WTC11 (cell line): ENCODE measurements at regions not wholly inside any gene's neighbourhood (a gene's known extent, or its start where the extent isn't known, plus 50 kb on each side); places are given as distances from the start of the nearest gene placed in this dataset.

Experiments used
- ATAC-seq: fragments of 200-7000 bp; cut with Tn5 transposase; 2 replicates; pipeline ENCODE4 v1.10.0; 2021; ENCODE audit warnings: mild to moderate bottlenecking, moderate library complexity
- CTCF ChIA-PET: fragments of 300-600 bp; sonication (Branson Sonifier 250); formaldehyde crosslinking; loops from one replicate; lab custom pipeline; 2021; ENCODE audit warnings: antibody characterized with exemption; lab: Charles Lee
- POLR2A ChIA-PET: fragments of 350-600 bp; sonication (Branson Sonifier 250); formaldehyde crosslinking; loops from one replicate; lab custom pipeline; 2021; ENCODE audit warnings: antibody characterized with exemption; lab: Charles Lee
- DNase-seq: peaks from one replicate; pipeline ENCODE4 v3.0.0; 2021; ENCODE audit warnings: low spot score
- H3K27ac Mint-ChIP-seq: 2 replicates; pipeline ENCODE4 v1.8.0; 2021; ENCODE audit warnings: mixed read lengths
- H3K27me3 Mint-ChIP-seq: 2 replicates; pipeline ENCODE4 v1.8.0; 2021; ENCODE audit warnings: low read depth, mild to moderate bottlenecking, moderate library complexity, mixed read lengths
- H3K36me3 Mint-ChIP-seq: 2 replicates; pipeline ENCODE4 v1.8.0; 2021; ENCODE audit warnings: mixed read lengths
- H3K4me1 Mint-ChIP-seq: 2 replicates; pipeline ENCODE4 v1.8.0; 2022; ENCODE audit warnings: mixed read lengths
- H3K4me3 Mint-ChIP-seq: 2 replicates; pipeline ENCODE4 v1.8.0; 2021; ENCODE audit warnings: mild to moderate bottlenecking, moderate library complexity, mixed read lengths
- H3K9me3 Mint-ChIP-seq: 2 replicates; pipeline ENCODE4 v1.8.0; 2021; ENCODE audit warnings: mixed read lengths
- FOXK1 ChIP-seq: sonication (generic); formaldehyde crosslinking; IDR thresholded peaks from 2 replicates; pipeline ENCODE4 v1.8.0; 2022; ENCODE audit warnings: mild to moderate bottlenecking, moderate library complexity, missing genetic modification reagents
- MYBL2 ChIP-seq: sonication (generic); formaldehyde crosslinking; IDR thresholded peaks from 2 replicates; pipeline ENCODE4 v1.8.1; 2023; ENCODE audit warnings: mild to moderate bottlenecking, moderate library complexity, missing genetic modification reagents
- NFATC4 ChIP-seq: fragments of 250-450 bp; sonication (Bioruptor Pico); IDR thresholded peaks from 2 replicates; pipeline ENCODE4 v1.9.0; 2021; ENCODE audit warnings: mild to moderate bottlenecking
- TCF7 ChIP-seq: sonication (generic); formaldehyde crosslinking; IDR thresholded peaks from 2 replicates; pipeline ENCODE4 v1.8.0; 2022; ENCODE audit warnings: mild to moderate bottlenecking, low read depth, missing genetic modification reagents, moderate library complexity
- ZBTB21 ChIP-seq: sonication (generic); formaldehyde crosslinking; IDR thresholded peaks from 2 replicates; pipeline ENCODE4 v1.8.1; 2023; ENCODE audit warnings: mild to moderate bottlenecking, missing genetic modification reagents, borderline replicate concordance
- ZNF263 ChIP-seq: sonication (generic); formaldehyde crosslinking; IDR thresholded peaks from 2 replicates; pipeline ENCODE4 v1.8.1; 2022; ENCODE audit warnings: low read depth, mild to moderate bottlenecking, moderate library complexity, missing genetic modification reagents
- TF ChIP-seq, protein P1 (sequence below): sonication (generic); formaldehyde crosslinking; IDR thresholded peaks from 2 replicates; pipeline ENCODE4 v1.8.0; 2023; ENCODE audit warnings: missing genetic modification reagents, mild to moderate bottlenecking, borderline replicate concordance
- TF ChIP-seq, protein P2 (sequence below): sonication (generic); formaldehyde crosslinking; IDR thresholded peaks from 2 replicates; pipeline ENCODE4 v1.8.1; 2023; ENCODE audit warnings: mild to moderate bottlenecking, missing genetic modification reagents
- TF ChIP-seq, protein P3 (sequence below): sonication (generic); formaldehyde crosslinking; IDR thresholded peaks from 2 replicates; pipeline ENCODE4 v1.8.0; 2022; ENCODE audit warnings: mild to moderate bottlenecking, missing genetic modification reagents
- TF ChIP-seq, protein P4 (sequence below): sonication (generic); formaldehyde crosslinking; IDR thresholded peaks from 2 replicates; pipeline ENCODE4 v1.8.0; 2023; ENCODE audit warnings: missing genetic modification reagents
- TF ChIP-seq, protein P5 (sequence below): sonication (generic); formaldehyde crosslinking; IDR thresholded peaks from 2 replicates; pipeline ENCODE4 v1.8.1; 2022; ENCODE audit warnings: mild to moderate bottlenecking, moderate library complexity, missing genetic modification reagents
- TF ChIP-seq, protein P6 (sequence below): fragments of 250-450 bp; sonication (Bioruptor Pico); conservative IDR thresholded peaks from 2 replicates; pipeline ENCODE4 v1.9.0; 2021; ENCODE audit warnings: mild to moderate bottlenecking
- TF ChIP-seq, protein P7 (sequence below): fragments of 250-450 bp; sonication (Bioruptor Pico); IDR thresholded peaks from 2 replicates; pipeline ENCODE4 v1.9.0; 2021; ENCODE audit warnings: moderate library complexity, mild to moderate bottlenecking, inconsistent platforms, borderline replicate concordance
- TF ChIP-seq, protein P8 (sequence below): sonication (generic); formaldehyde crosslinking; IDR thresholded peaks from 2 replicates; pipeline ENCODE4 v1.8.0; 2022; ENCODE audit warnings: missing genetic modification reagents

DNA sequence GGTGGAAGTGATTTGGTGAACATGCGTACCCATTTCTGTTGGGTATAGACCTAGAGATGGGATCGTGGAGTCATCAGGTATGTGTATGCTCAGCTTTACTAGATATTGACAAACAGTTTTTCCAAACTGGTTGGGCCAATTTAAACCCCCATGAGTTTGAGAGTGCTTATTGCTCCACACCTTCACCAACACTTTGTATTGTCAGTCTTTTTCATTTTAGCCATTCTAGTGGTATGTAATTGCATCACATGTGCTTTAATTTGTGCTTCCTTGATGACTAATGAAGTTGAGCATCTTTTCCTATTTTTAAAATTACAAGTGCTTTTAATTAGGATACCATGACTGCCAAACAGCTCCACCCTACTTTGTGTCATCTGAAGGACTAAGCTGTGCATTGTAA, 158.9 kb upstream of the AKIRIN2 start (continued):
- TF ChIP-seq, protein P1, sequence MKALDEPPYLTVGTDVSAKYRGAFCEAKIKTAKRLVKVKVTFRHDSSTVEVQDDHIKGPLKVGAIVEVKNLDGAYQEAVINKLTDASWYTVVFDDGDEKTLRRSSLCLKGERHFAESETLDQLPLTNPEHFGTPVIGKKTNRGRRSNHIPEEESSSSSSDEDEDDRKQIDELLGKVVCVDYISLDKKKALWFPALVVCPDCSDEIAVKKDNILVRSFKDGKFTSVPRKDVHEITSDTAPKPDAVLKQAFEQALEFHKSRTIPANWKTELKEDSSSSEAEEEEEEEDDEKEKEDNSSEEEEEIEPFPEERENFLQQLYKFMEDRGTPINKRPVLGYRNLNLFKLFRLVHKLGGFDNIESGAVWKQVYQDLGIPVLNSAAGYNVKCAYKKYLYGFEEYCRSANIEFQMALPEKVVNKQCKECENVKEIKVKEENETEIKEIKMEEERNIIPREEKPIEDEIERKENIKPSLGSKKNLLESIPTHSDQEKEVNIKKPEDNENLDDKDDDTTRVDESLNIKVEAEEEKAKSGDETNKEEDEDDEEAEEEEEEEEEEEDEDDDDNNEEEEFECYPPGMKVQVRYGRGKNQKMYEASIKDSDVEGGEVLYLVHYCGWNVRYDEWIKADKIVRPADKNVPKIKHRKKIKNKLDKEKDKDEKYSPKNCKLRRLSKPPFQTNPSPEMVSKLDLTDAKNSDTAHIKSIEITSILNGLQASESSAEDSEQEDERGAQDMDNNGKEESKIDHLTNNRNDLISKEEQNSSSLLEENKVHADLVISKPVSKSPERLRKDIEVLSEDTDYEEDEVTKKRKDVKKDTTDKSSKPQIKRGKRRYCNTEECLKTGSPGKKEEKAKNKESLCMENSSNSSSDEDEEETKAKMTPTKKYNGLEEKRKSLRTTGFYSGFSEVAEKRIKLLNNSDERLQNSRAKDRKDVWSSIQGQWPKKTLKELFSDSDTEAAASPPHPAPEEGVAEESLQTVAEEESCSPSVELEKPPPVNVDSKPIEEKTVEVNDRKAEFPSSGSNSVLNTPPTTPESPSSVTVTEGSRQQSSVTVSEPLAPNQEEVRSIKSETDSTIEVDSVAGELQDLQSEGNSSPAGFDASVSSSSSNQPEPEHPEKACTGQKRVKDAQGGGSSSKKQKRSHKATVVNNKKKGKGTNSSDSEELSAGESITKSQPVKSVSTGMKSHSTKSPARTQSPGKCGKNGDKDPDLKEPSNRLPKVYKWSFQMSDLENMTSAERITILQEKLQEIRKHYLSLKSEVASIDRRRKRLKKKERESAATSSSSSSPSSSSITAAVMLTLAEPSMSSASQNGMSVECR (CRISPR knock-in tag), result no peak

DNA sequence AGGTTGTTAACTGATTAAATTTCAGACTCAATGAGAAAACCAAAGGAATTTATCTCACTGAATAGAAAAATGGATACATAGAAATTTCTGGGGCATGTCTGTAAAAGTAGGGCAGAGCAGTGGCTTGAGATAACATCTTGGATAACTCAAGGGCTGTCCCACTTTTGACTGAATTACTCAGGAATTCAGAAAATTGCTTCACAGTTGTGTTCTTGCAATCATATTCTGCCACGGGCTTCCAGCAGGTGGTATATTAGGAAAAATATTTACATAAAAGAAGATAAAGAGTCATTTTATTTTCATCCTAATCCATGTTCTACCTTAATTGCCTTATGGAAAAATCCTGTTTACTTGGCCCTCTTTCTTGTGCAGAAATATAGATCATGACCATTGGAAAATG, 156.4 kb upstream of the AKIRIN2 start:
- no peak overlapping the region for H3K4me3 Mint-ChIP-seq
- H3K9me3 Mint-ChIP-seq, result peaks cover 26% of the 10 kb centered on the region
- DNase-seq (no peak), ATAC-seq (no peak)
- CTCF ChIA-PET, result no interaction called here
- H3K4me1 Mint-ChIP-seq, result peaks cover 8% of the 10 kb centered on the region
- H3K36me3 Mint-ChIP-seq, result peaks cover 6% of the 10 kb centered on the region
- H3K27ac Mint-ChIP-seq, result no peak overlapping the region
- TF ChIP-seq MYBL2 (CRISPR knock-in tag) (no peak), TCF7 (no peak), ZBTB21 (no peak), FOXK1 (CRISPR knock-in tag) (no peak)
- TF ChIP-seq, protein P2, sequence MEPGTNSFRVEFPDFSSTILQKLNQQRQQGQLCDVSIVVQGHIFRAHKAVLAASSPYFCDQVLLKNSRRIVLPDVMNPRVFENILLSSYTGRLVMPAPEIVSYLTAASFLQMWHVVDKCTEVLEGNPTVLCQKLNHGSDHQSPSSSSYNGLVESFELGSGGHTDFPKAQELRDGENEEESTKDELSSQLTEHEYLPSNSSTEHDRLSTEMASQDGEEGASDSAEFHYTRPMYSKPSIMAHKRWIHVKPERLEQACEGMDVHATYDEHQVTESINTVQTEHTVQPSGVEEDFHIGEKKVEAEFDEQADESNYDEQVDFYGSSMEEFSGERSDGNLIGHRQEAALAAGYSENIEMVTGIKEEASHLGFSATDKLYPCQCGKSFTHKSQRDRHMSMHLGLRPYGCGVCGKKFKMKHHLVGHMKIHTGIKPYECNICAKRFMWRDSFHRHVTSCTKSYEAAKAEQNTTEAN (CRISPR knock-in tag), result no peak
- TF ChIP-seq, protein P3, sequence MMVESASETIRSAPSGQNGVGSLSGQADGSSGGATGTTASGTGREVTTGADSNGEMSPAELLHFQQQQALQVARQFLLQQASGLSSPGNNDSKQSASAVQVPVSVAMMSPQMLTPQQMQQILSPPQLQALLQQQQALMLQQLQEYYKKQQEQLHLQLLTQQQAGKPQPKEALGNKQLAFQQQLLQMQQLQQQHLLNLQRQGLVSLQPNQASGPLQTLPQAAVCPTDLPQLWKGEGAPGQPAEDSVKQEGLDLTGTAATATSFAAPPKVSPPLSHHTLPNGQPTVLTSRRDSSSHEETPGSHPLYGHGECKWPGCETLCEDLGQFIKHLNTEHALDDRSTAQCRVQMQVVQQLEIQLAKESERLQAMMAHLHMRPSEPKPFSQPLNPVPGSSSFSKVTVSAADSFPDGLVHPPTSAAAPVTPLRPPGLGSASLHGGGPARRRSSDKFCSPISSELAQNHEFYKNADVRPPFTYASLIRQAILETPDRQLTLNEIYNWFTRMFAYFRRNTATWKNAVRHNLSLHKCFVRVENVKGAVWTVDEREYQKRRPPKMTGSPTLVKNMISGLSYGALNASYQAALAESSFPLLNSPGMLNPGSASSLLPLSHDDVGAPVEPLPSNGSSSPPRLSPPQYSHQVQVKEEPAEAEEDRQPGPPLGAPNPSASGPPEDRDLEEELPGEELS (CRISPR knock-in tag), result no peak
- TF ChIP-seq, protein P4, sequence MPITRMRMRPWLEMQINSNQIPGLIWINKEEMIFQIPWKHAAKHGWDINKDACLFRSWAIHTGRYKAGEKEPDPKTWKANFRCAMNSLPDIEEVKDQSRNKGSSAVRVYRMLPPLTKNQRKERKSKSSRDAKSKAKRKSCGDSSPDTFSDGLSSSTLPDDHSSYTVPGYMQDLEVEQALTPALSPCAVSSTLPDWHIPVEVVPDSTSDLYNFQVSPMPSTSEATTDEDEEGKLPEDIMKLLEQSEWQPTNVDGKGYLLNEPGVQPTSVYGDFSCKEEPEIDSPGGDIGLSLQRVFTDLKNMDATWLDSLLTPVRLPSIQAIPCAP, result no peak
- POLR2A ChIA-PET, result no interaction called here
- no peaks in the 10 kb centered on the region for H3K27me3 Mint-ChIP-seq

DNA sequence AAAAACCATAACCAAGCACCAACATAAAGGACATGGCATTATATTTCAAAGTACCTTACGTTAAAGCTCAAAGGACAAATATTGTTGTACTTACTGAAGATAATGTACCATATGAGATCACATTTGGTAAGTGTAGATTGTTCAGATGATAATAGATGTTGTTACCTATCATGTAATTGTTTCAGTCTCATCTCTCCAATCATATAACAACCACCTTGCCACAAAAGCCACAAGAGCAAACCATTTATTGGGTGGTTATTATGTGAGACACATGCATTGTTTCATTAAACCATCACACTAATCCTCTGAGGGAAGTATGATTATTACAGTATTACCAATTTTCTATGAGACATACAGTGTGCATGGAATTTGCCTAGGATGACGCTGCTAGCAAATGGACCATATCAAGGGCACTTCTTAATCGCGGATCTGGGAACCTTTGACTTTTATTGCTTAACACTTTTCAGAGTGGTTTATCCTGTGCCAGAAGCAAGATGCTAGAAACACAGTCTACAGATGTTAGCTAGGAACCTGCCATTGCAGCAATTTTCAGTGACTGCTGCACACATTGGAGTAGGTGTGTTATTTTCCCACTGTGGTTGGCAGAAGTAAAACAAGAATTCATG, 149.8 kb upstream of the AKIRIN2 start:
- no peak for DNase-seq
- no peak overlapping the region for H3K27ac Mint-ChIP-seq
- no peak for ATAC-seq
- POLR2A ChIA-PET, result no interaction called here
- CTCF ChIA-PET, result no interaction called here
- peaks cover 3% of the 10 kb centered on the region; the same call in 1 of the 2 replicates for H3K9me3 Mint-ChIP-seq
- no peak overlapping the region for H3K4me3 Mint-ChIP-seq
- H3K36me3 Mint-ChIP-seq, result no peaks in the 10 kb centered on the region
- H3K4me1 Mint-ChIP-seq, result peaks cover 6% of the 10 kb centered on the region
- H3K27me3 Mint-ChIP-seq, result no peaks in the 10 kb centered on the region
- TF ChIP-seq, protein P5, sequence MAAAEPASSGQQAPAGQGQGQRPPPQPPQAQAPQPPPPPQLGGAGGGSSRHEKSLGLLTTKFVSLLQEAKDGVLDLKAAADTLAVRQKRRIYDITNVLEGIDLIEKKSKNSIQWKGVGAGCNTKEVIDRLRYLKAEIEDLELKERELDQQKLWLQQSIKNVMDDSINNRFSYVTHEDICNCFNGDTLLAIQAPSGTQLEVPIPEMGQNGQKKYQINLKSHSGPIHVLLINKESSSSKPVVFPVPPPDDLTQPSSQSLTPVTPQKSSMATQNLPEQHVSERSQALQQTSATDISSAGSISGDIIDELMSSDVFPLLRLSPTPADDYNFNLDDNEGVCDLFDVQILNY (CRISPR knock-in tag), result no peak
- TF ChIP-seq MYBL2 (CRISPR knock-in tag) (no peak), ZNF263 (CRISPR knock-in tag) (no peak), NFATC4 (CRISPR knock-in tag) (no peak)
- TF ChIP-seq, protein P6, sequence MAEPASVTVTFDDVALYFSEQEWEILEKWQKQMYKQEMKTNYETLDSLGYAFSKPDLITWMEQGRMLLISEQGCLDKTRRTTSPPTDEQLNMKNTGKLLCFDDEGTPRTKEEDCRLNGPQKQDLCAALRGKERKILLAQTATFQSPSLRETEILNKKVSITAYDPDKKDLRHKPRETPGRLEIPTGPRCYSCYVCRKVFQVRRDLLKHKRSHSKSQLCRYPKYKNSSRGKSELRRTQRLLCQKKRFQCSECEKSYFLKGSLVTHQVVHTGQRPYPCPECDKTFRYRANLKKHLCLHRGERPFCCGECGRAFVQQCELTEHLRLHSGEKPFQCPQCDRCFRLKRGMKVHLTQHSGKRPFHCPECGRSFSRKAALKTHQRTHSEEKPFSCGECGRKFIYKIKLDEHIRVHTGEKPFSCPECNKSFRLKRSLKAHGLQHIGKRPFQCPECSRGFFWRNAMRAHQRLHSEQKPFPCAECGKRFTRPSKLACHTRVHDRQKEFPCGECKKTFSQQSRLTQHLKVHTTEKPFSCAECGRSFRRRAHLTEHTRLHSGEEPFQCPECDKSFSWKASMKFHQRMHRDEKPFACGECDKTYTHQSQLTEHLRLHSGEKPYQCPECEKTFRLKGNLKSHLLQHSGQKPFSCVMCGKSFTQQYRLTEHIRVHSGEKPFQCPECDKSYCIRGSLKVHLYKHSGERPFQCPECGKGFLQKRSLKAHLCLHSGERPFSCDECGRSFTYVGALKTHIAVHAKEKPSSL, result no peak
- TF ChIP-seq, protein P7, sequence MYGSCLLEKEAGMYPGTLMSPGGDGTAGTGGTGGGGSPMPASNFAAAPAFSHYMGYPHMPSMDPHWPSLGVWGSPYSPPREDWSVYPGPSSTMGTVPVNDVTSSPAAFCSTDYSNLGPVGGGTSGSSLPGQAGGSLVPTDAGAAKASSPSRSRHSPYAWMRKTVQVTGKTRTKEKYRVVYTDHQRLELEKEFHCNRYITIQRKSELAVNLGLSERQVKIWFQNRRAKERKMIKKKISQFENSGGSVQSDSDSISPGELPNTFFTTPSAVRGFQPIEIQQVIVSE (CRISPR knock-in tag), result no peak
- TF ChIP-seq, protein P8, sequence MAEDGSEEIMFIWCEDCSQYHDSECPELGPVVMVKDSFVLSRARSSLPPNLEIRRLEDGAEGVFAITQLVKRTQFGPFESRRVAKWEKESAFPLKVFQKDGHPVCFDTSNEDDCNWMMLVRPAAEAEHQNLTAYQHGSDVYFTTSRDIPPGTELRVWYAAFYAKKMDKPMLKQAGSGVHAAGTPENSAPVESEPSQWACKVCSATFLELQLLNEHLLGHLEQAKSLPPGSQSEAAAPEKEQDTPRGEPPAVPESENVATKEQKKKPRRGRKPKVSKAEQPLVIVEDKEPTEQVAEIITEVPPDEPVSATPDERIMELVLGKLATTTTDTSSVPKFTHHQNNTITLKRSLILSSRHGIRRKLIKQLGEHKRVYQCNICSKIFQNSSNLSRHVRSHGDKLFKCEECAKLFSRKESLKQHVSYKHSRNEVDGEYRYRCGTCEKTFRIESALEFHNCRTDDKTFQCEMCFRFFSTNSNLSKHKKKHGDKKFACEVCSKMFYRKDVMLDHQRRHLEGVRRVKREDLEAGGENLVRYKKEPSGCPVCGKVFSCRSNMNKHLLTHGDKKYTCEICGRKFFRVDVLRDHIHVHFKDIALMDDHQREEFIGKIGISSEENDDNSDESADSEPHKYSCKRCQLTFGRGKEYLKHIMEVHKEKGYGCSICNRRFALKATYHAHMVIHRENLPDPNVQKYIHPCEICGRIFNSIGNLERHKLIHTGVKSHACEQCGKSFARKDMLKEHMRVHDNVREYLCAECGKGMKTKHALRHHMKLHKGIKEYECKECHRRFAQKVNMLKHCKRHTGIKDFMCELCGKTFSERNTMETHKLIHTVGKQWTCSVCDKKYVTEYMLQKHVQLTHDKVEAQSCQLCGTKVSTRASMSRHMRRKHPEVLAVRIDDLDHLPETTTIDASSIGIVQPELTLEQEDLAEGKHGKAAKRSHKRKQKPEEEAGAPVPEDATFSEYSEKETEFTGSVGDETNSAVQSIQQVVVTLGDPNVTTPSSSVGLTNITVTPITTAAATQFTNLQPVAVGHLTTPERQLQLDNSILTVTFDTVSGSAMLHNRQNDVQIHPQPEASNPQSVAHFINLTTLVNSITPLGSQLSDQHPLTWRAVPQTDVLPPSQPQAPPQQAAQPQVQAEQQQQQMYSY (CRISPR knock-in tag), result no peak
